Sigmoid colon (tissue), 4 donors: ENCODE measurements at regions not wholly inside any gene's neighbourhood (a gene's known extent, or its start where the extent isn't known, plus 50 kb on each side); places are given as distances from the start of the nearest gene placed in this dataset.

Experiments used
- POLR2A ChIP-seq, 2 donors: fragments of 450-650 bp; IDR thresholded peaks; one replicate each; pipeline ENCODE4 v1.6.1; 2016; ENCODE audit warnings: antibody characterized with exemption in 2 of 2, mild to moderate bottlenecking in 2 of 2, moderate library complexity in 2 of 2
- POLR2AphosphoS5 ChIP-seq, 4 donors: sonication (generic); formaldehyde crosslinking; IDR thresholded peaks; one replicate each; pipeline ENCODE4 v1.6.1; 2017; ENCODE audit warnings: antibody characterized with exemption in 4 of 4
- TF ChIP-seq, protein P1 (sequence below), 4 experiments: fragments of 450-650 bp in 3 of 4; fragments of 200-600 bp in 1 of 4; IDR thresholded peaks; one replicate each; pipeline ENCODE4 v1.5.1; 2016 to 2019; ENCODE audit warnings: antibody characterized with exemption in 4 of 4, mild to moderate bottlenecking in 3 of 4, moderate library complexity in 2 of 4

GRCh38 chr4:54440394-54441136, 211.5 kb downstream of the PDGFRA start:
- TF ChIP-seq, protein P1, sequence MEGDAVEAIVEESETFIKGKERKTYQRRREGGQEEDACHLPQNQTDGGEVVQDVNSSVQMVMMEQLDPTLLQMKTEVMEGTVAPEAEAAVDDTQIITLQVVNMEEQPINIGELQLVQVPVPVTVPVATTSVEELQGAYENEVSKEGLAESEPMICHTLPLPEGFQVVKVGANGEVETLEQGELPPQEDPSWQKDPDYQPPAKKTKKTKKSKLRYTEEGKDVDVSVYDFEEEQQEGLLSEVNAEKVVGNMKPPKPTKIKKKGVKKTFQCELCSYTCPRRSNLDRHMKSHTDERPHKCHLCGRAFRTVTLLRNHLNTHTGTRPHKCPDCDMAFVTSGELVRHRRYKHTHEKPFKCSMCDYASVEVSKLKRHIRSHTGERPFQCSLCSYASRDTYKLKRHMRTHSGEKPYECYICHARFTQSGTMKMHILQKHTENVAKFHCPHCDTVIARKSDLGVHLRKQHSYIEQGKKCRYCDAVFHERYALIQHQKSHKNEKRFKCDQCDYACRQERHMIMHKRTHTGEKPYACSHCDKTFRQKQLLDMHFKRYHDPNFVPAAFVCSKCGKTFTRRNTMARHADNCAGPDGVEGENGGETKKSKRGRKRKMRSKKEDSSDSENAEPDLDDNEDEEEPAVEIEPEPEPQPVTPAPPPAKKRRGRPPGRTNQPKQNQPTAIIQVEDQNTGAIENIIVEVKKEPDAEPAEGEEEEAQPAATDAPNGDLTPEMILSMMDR (IDR thresholded peaks at IDR 0.05), result peak in 3 of 4 experiments; percentile 6 to 58 (median 30)
- TF ChIP-seq POLR2A (IDR thresholded peaks at IDR 0.05) (no peak), POLR2AphosphoS5 (IDR thresholded peaks at IDR 0.05) (no peak)
